HCT116 (cell line): ENCODE measurements at regions not wholly inside any gene's neighbourhood (a gene's known extent, or its start where the extent isn't known, plus 50 kb on each side); places are given as distances from the start of the nearest gene placed in this dataset.

ENCODE experiments used
- ATAC-seq: fragments of 200-7000 bp; cut with Tn5 transposase; 2 replicates; pipeline ENCODE4 v1.9.1; 2020; ENCODE audit warnings: mild to moderate bottlenecking, moderate library complexity
- BruUV-seq: library from RNA; stranded (reverse); fragments of 400-500 nt; replicated peaks from 2 replicates; lab custom pipeline; 2021; lab: Mats Ljungman, UMichigan
- CTCF ChIA-PET: fragments of 300-600 bp; sonication (Branson Sonifier 250); formaldehyde crosslinking; loops from one replicate; lab custom pipeline; 2021; ENCODE audit warnings: antibody characterized with exemption; lab: Charles Lee
- POLR2A ChIA-PET: fragments of 300-600, 350-600 bp; sonication (Branson Sonifier 250); formaldehyde crosslinking; loops from one replicate; lab custom pipeline; 2021; ENCODE audit warnings: antibody characterized with exemption; lab: Charles Lee
- RAD21 ChIA-PET, 2 experiments: fragments of 300-600 bp; sonication (Branson Sonifier 250); formaldehyde crosslinking; loops; one replicate each; lab custom pipeline; 2023; ENCODE audit warnings: low total read pairs in 2 of 2; ENCODE audit not compliant: uncharacterized antibody in 2 of 2, unreplicated experiment in 2 of 2, low non-redundant PET in 1 of 2; lab: Charles Lee
- DNase-seq: peaks from one replicate; pipeline ENCODE4 v3.0.0-alpha.2; 2010; ENCODE audit warnings: low read depth, low spot score
- H2AFZ ChIP-seq: fragments of 200-600 bp; shearing (Covaris generic), sonication (generic); 2 replicates; pipeline ENCODE4 v1.6.1; 2017; ENCODE audit warnings: low read depth, mixed run types, mixed read lengths, antibody characterized with exemption, low read length; ENCODE audit not compliant: poor library complexity, severe bottlenecking
- H3K27ac ChIP-seq: 2 replicates; pipeline ENCODE4 v1.5.1; 2012; ENCODE audit warnings: low read depth, low read length
- H3K27me3 ChIP-seq: fragments of 200-600 bp; sonication (generic); 2 replicates; pipeline ENCODE4 v1.6.1; 2016; ENCODE audit warnings: mixed run types, low read length, mixed read lengths; ENCODE audit not compliant: insufficient read depth
- H3K36me3 ChIP-seq, 2 experiments: fragments of 200-500 bp in 1 of 2; fragments of 200-600 bp in 1 of 2; sonication (Bioruptor generic) in 1 of 2; sonication (generic) in 1 of 2; 2 replicates each; pipeline versions ENCODE4 v1.5.1 to v1.6.1; 2014 to 2016; ENCODE audit warnings: low read length in 2 of 2, inconsistent platforms in 1 of 2, mixed read lengths in 1 of 2, mixed run types in 1 of 2; ENCODE audit not compliant: insufficient read depth in 2 of 2, control insufficient read depth in 1 of 2
- H3K4me1 ChIP-seq, 2 experiments: fragments of 200-600 bp in 1 of 2; sonication (generic) in 1 of 2; 2 replicates each; pipeline versions ENCODE4 v1.5.1 to v1.6.1; 2012 to 2017; ENCODE audit warnings: low read length in 2 of 2, inconsistent platforms in 1 of 2, mild to moderate bottlenecking in 1 of 2, mixed read lengths in 1 of 2, mixed run types in 1 of 2, moderate library complexity in 1 of 2; ENCODE audit not compliant: insufficient read depth in 2 of 2, control insufficient read depth in 1 of 2
- H3K4me2 ChIP-seq: fragments of 200-600 bp; sonication (generic); 2 replicates; pipeline ENCODE4 v1.6.1; 2017; ENCODE audit warnings: mixed run types, low read length, mixed read lengths
- H3K4me3 ChIP-seq, 2 experiments: fragments of 200-600 bp in 1 of 2; sonication (generic) in 1 of 2; replicated peaks in 1 of 2; 2 replicates each; pipeline ENCODE4 v1.5.1; 2011 to 2016; ENCODE audit warnings: low read length in 2 of 2, control low read depth in 1 of 2, low read depth in 1 of 2, mild to moderate bottlenecking in 1 of 2, mixed read lengths in 1 of 2, mixed run types in 1 of 2
- H3K79me2 ChIP-seq: fragments of 200-600 bp; sonication (generic); 2 replicates; pipeline ENCODE4 v1.6.1; 2017; ENCODE audit warnings: mild to moderate bottlenecking, mixed run types, low read length, moderate library complexity, mixed read lengths; ENCODE audit not compliant: insufficient read depth
- H3K9ac ChIP-seq: fragments of 200-600 bp; sonication (generic); 2 replicates; pipeline ENCODE4 v1.6.1; 2016; ENCODE audit warnings: low read length, mixed read lengths
- H3K9me2 ChIP-seq: fragments of 200-600 bp; sonication (generic), shearing (Covaris generic); 2 replicates; pipeline ENCODE4 v1.6.1; 2017; ENCODE audit warnings: mixed run types, mild to moderate bottlenecking, moderate library complexity; ENCODE audit not compliant: insufficient read depth
- H3K9me3 ChIP-seq, 2 experiments: fragments of 200-500 bp in 1 of 2; fragments of 200-600 bp in 1 of 2; sonication (Bioruptor generic) in 1 of 2; sonication (generic) in 1 of 2; 2 replicates each; pipeline ENCODE4 v1.6.1; 2014 to 2017; ENCODE audit warnings: low read length in 2 of 2, mixed read lengths in 2 of 2, inconsistent platforms in 1 of 2, low read depth in 1 of 2, mild to moderate bottlenecking in 1 of 2, mixed run types in 1 of 2, moderate library complexity in 1 of 2; ENCODE audit not compliant: control insufficient read depth in 1 of 2, insufficient read depth in 1 of 2
- H4K20me1 ChIP-seq: fragments of 200-600 bp; sonication (generic), shearing (Covaris generic); 2 replicates; pipeline ENCODE4 v1.6.1; 2017; ENCODE audit warnings: mixed run types, mild to moderate bottlenecking, moderate library complexity; ENCODE audit not compliant: insufficient read depth
- CBX3 ChIP-seq: IDR thresholded peaks from 2 replicates; pipeline ENCODE4 v1.6.1; 2012; ENCODE audit warnings: low read depth
- ELF1 ChIP-seq: IDR thresholded peaks from 2 replicates; pipeline ENCODE4 v1.6.1; 2012; ENCODE audit warnings: low read depth, borderline replicate concordance
- FOSL1 ChIP-seq: IDR thresholded peaks from 2 replicates; pipeline ENCODE4 v1.6.1; 2012; ENCODE audit warnings: low read depth
- JUND ChIP-seq: IDR thresholded peaks from 2 replicates; pipeline ENCODE4 v1.6.1; 2012
- POLR2A ChIP-seq: IDR thresholded peaks from 2 replicates; pipeline ENCODE4 v1.7.0; 2011; ENCODE audit warnings: borderline replicate concordance; ENCODE audit not compliant: insufficient read depth, insufficient read length; ENCODE audit errors: extremely low read depth
- POLR2AphosphoS5 ChIP-seq: IDR thresholded peaks from 2 replicates; pipeline ENCODE4 v1.6.1; 2011; ENCODE audit warnings: mild to moderate bottlenecking, low read depth, low read length, moderate library complexity
- RAD21 ChIP-seq: IDR thresholded peaks from 2 replicates; pipeline ENCODE4 v1.6.1; 2012; ENCODE audit warnings: low read depth, mild to moderate bottlenecking
- YY1 ChIP-seq: IDR thresholded peaks from 2 replicates; pipeline ENCODE4 v1.6.1; 2011; ENCODE audit warnings: low read length, low read depth, moderate library complexity, mild to moderate bottlenecking; ENCODE audit not compliant: insufficient replicate concordance; ENCODE audit errors: extremely low read depth
- ZFX ChIP-seq: fragments of 450-650 bp; IDR thresholded peaks from 2 replicates; pipeline ENCODE4 v1.6.1; 2017
- ZNF274 ChIP-seq: fragments of 200-500 bp; sonication (Bioruptor generic); IDR thresholded peaks from 2 replicates; pipeline ENCODE4 v1.6.1; 2014; ENCODE audit warnings: mild to moderate bottlenecking, low read depth, low read length, inconsistent platforms
- intact Hi-C: fragments of 100-400 bp; cut with micrococcal nuclease; formaldehyde crosslinking; loops from 2 replicates; pipeline ENCODE4 v1.10.0; 2022
- TF ChIP-seq, protein P1 (sequence below), 3 experiments: fragments of 200-600 bp in 1 of 3; sonication (generic) in 1 of 3; IDR thresholded peaks in 2 of 3; conservative IDR thresholded peaks in 1 of 3; 2 replicates each; pipeline ENCODE4 v1.5.1; 2012 to 2017; ENCODE audit warnings: low read depth in 2 of 3, low read length in 2 of 3, antibody characterized with exemption in 1 of 3, borderline replicate concordance in 1 of 3, control low read depth in 1 of 3, mild to moderate bottlenecking in 1 of 3, mixed read lengths in 1 of 3, mixed run types in 1 of 3, moderate library complexity in 1 of 3; ENCODE audit not compliant: insufficient read depth in 1 of 3

- DNase-seq: no peak
- no peak overlapping the region for H2AFZ ChIP-seq
- no TSS peak for BruUV-seq
- no peaks in the 10 kb centered on the region for H4K20me1 ChIP-seq
- POLR2A ChIA-PET: no interaction called here
- no peak for TF ChIP-seq RAD21
- TF ChIP-seq CBX3: no peak
- TF ChIP-seq JUND: no peak
- TF ChIP-seq YY1: no peak
- no peak for TF ChIP-seq ZNF274
- no peak for TF ChIP-seq ELF1
- TF ChIP-seq, protein P1, sequence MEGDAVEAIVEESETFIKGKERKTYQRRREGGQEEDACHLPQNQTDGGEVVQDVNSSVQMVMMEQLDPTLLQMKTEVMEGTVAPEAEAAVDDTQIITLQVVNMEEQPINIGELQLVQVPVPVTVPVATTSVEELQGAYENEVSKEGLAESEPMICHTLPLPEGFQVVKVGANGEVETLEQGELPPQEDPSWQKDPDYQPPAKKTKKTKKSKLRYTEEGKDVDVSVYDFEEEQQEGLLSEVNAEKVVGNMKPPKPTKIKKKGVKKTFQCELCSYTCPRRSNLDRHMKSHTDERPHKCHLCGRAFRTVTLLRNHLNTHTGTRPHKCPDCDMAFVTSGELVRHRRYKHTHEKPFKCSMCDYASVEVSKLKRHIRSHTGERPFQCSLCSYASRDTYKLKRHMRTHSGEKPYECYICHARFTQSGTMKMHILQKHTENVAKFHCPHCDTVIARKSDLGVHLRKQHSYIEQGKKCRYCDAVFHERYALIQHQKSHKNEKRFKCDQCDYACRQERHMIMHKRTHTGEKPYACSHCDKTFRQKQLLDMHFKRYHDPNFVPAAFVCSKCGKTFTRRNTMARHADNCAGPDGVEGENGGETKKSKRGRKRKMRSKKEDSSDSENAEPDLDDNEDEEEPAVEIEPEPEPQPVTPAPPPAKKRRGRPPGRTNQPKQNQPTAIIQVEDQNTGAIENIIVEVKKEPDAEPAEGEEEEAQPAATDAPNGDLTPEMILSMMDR (IDR thresholded peaks at IDR 0.05 in 2 of 3, conservative IDR thresholded peaks at IDR 0.05 in 1 of 3; ENCODE audit: borderline replicate concordance in 1 of 3, insufficient read depth in 1 of 3, low read depth in 2 of 3, low read length in 2 of 3): no peak
- no peak for TF ChIP-seq POLR2A
- no peak for TF ChIP-seq FOSL1
- TF ChIP-seq ZFX: no peak
- no peak for TF ChIP-seq POLR2AphosphoS5
- TF ChIP-seq, all 23 proteins: peak for 0
- Histone ChIP-seq H3K4me1 (no peaks in the 10 kb centered on the region), H3K36me3 (no peaks in the 10 kb centered on the region), H3K4me2 (no peak overlapping the region), H3K4me3 (no peak overlapping the region), H3K9ac (no peak overlapping the region), H3K9me3 (no peaks in the 10 kb centered on the region), H3K27me3 (no peaks in the 10 kb centered on the region), H3K9me2 (no peaks in the 10 kb centered on the region), H3K79me2 (no peaks in the 10 kb centered on the region), H3K27ac (no peak overlapping the region)
- intact Hi-C loops: no loop called here
- ChIA-PET CTCF (no interaction called here), RAD21 (no interaction called here)
- ATAC-seq: no peak
Measured at GRCh38 chr10:4081685-4082111, 296.7 kb upstream of the KLF6 start.
